SU-DHL-6 (cell line): ENCODE measurements at regions not wholly inside any gene's neighbourhood (a gene's known extent, or its start where the extent isn't known, plus 50 kb on each side); places are given as distances from the start of the nearest gene placed in this dataset.

Source experiments
- H2AFZ ChIP-seq: fragments of 200-600 bp; sonication (generic); 2 replicates; pipeline ENCODE4 v1.6.1; 2014; ENCODE audit warnings: low read depth, mild to moderate bottlenecking, moderate library complexity, mixed read lengths, antibody characterized with exemption, low read length; ENCODE audit not compliant: severe bottlenecking
- H3F3A ChIP-seq: fragments of 200-600 bp; shearing (Covaris generic); 2 replicates; pipeline ENCODE4 v1.6.0; 2016; ENCODE audit warnings: antibody characterized with exemption, mild to moderate bottlenecking; ENCODE audit not compliant: insufficient read depth
- H3K27ac ChIP-seq: fragments of 200-600 bp; sonication (generic); 2 replicates; pipeline ENCODE4 v1.5.1; 2016; ENCODE audit warnings: low read depth, mild to moderate bottlenecking, low read length, moderate library complexity, mixed read lengths
- H3K27me3 ChIP-seq: fragments of 200-600 bp; sonication (generic), shearing (Covaris generic); 2 replicates; pipeline ENCODE4 v1.6.0; 2014; ENCODE audit warnings: mild to moderate bottlenecking, low read length
- H3K36me3 ChIP-seq: fragments of 200-600 bp; sonication (generic); 2 replicates; pipeline ENCODE4 v1.6.1; 2014; ENCODE audit warnings: mild to moderate bottlenecking, low read length, mixed read lengths
- H3K4me2 ChIP-seq: fragments of 300-600, 200-600 bp; shearing (Covaris generic), sonication (generic); 2 replicates; pipeline ENCODE4 v1.6.0; 2014; ENCODE audit warnings: low read length, low read depth, mild to moderate bottlenecking; ENCODE audit not compliant: poor library complexity, severe bottlenecking
- H3K4me3 ChIP-seq: fragments of 200-600 bp; sonication (generic); 2 replicates; pipeline ENCODE4 v1.5.1; 2014; ENCODE audit warnings: antibody characterized with exemption, low read length, mild to moderate bottlenecking, mixed read lengths; ENCODE audit not compliant: insufficient read depth, poor library complexity, severe bottlenecking
- H3K79me2 ChIP-seq: fragments of 200-600 bp; sonication (generic); 2 replicates; pipeline ENCODE4 v1.6.1; 2014; ENCODE audit warnings: mild to moderate bottlenecking, low read length, moderate library complexity; ENCODE audit not compliant: insufficient read depth
- H3K9ac ChIP-seq: fragments of 200-600 bp; sonication (generic); 2 replicates; pipeline ENCODE4 v1.7.0; 2014; ENCODE audit warnings: mild to moderate bottlenecking, low read length
- H3K9me2 ChIP-seq: fragments of 200-600 bp; sonication (generic); replicated peaks from 2 replicates; pipeline ENCODE4 v1.6.1; 2014; ENCODE audit warnings: low read length; ENCODE audit not compliant: insufficient read depth
- H3K9me3 ChIP-seq: fragments of 200-600 bp; sonication (generic); 2 replicates; pipeline ENCODE4 v1.6.1; 2014; ENCODE audit warnings: low read length, mixed read lengths; ENCODE audit not compliant: insufficient read depth
- H4K20me1 ChIP-seq: fragments of 200-600 bp; sonication (generic); 2 replicates; pipeline ENCODE4 v1.6.1; 2014; ENCODE audit warnings: low read depth, mild to moderate bottlenecking, antibody characterized with exemption, low read length, moderate library complexity, mixed read lengths
- EZH2phosphoT487 ChIP-seq: fragments of 200-600 bp; sonication (generic), shearing (Covaris generic); conservative IDR thresholded peaks from 2 replicates; pipeline ENCODE4 v1.6.1; 2018; ENCODE audit warnings: mild to moderate bottlenecking, antibody characterized with exemption, low read length, moderate library complexity, mixed read lengths
- TF ChIP-seq, protein P1 (sequence below): fragments of 200-600 bp; sonication (generic); IDR thresholded peaks from one replicate; pipeline ENCODE4 v1.5.1; 2017; ENCODE audit warnings: antibody characterized with exemption, mild to moderate bottlenecking, low read length, moderate library complexity; ENCODE audit not compliant: insufficient read depth, poor library complexity, severe bottlenecking

DNA sequence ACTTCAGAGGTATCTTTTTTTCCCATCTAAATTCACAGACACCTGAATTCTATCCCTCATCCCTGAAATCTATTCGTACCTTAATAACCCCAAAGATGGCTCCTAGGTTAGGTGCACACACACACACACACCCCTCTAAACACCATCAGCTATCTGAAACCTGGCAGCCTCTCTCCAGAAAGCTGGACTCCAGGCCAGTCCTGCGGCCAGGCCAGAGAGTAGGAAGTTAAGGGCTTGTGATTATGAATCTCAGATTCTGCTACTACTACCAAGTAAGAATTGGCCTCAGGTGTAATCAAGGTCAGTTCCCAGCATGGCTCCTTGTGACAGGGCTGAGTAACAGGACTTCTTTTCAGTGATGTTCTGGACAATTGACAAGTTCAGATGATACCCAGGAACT lies 244.2 kb upstream of the SERP2 start:
- Histone ChIP-seq H3K9me2 (no peaks in the 10 kb centered on the region), H3K36me3 (no peaks in the 10 kb centered on the region), H3K4me2 (no peak overlapping the region), H2AFZ (no peak overlapping the region), H3K27me3 (no peaks in the 10 kb centered on the region), H3K4me3 (no peak overlapping the region), H3K9me3 (no peaks in the 10 kb centered on the region), H4K20me1 (no peaks in the 10 kb centered on the region), H3K9ac (no peak overlapping the region), H3F3A (no peaks in the 10 kb centered on the region), H3K27ac (no peak overlapping the region), H3K79me2 (no peaks in the 10 kb centered on the region)
- TF ChIP-seq, protein P1, sequence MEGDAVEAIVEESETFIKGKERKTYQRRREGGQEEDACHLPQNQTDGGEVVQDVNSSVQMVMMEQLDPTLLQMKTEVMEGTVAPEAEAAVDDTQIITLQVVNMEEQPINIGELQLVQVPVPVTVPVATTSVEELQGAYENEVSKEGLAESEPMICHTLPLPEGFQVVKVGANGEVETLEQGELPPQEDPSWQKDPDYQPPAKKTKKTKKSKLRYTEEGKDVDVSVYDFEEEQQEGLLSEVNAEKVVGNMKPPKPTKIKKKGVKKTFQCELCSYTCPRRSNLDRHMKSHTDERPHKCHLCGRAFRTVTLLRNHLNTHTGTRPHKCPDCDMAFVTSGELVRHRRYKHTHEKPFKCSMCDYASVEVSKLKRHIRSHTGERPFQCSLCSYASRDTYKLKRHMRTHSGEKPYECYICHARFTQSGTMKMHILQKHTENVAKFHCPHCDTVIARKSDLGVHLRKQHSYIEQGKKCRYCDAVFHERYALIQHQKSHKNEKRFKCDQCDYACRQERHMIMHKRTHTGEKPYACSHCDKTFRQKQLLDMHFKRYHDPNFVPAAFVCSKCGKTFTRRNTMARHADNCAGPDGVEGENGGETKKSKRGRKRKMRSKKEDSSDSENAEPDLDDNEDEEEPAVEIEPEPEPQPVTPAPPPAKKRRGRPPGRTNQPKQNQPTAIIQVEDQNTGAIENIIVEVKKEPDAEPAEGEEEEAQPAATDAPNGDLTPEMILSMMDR = no peak
- no peak for TF ChIP-seq EZH2phosphoT487

DNA sequence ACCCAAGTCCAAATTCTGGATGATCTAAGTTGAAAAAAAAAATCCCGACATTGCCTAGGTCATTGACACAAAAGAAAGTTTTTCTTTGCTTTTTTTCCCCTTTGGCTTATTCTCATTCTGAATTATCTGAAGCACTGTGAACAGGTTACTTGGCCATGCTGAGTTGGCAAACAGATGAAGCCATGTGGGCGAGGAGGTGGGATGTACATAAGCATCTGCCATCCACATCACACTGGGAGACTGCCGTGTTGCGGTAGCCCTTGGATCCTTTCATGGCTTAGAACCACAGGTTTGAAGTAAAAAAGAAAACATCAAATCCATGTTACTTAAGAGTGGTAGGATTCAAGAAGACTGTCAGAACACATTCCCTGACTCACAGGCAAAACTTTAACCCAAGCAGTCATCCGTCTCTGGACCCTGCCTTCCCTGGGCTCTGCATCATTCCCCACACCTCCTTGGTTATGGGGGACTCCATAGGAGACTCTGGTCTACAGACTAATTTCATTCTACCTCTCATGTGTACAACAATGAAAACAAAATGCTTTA lies 242.5 kb upstream of the SERP2 start:
- Histone ChIP-seq H3K9me2 (no peaks in the 10 kb centered on the region), H3K4me2 (no peak overlapping the region), H3K27me3 (no peaks in the 10 kb centered on the region), H3K36me3 (no peaks in the 10 kb centered on the region), H3K4me3 (no peak overlapping the region), H3K79me2 (no peaks in the 10 kb centered on the region), H3F3A (no peaks in the 10 kb centered on the region), H3K27ac (no peak overlapping the region), H3K9ac (no peak overlapping the region), H4K20me1 (no peaks in the 10 kb centered on the region), H3K9me3 (no peaks in the 10 kb centered on the region), H2AFZ (no peak overlapping the region)
- TF ChIP-seq, protein P1 = no peak
- TF ChIP-seq EZH2phosphoT487 = no peak

DNA sequence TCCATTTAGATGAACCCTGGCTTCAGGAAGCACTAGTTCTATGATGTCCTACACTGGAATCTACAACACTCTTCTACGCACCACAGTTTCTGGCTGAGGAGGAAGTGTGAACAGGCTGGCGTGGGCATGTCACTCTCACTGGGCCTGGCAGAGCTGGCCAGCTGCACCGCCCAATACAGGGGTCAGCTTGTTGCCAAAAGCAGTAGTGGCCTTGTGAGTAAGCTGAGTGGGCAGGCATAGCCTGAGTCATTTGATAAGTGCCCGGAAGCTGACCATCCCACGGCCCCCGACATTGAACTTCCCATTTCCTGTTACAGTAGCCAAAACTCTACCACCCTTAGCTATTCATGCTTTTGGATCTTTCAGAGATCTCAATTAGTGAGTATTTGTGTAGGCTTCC lies 240.9 kb upstream of the SERP2 start:
- Histone ChIP-seq H3K4me2 (no peak overlapping the region), H3K79me2 (no peaks in the 10 kb centered on the region), H2AFZ (no peak overlapping the region), H3K4me3 (no peak overlapping the region), H4K20me1 (no peaks in the 10 kb centered on the region), H3K27me3 (no peaks in the 10 kb centered on the region), H3K9me2 (no peaks in the 10 kb centered on the region), H3K27ac (no peak overlapping the region), H3K36me3 (no peaks in the 10 kb centered on the region), H3F3A (no peaks in the 10 kb centered on the region), H3K9me3 (no peaks in the 10 kb centered on the region), H3K9ac (no peak overlapping the region)
- TF ChIP-seq, protein P1 = no peak
- no peak for TF ChIP-seq EZH2phosphoT487
